Ascending aorta (tissue), 2 donors: ENCODE measurements at regions not wholly inside any gene's neighbourhood (a gene's known extent, or its start where the extent isn't known, plus 50 kb on each side); places are given as distances from the start of the nearest gene placed in this dataset.

Experiments used
- DNase-seq, 2 donors: peaks; one replicate each; pipeline ENCODE4 v3.0.0-alpha.2; 2019; ENCODE audit warnings: low spot score in 2 of 2
- H3K27ac ChIP-seq, 2 donors: fragments of 200-600 bp; sonication (generic); one replicate each; pipeline ENCODE4 v1.5.1; 2016 to 2017; ENCODE audit warnings: mild to moderate bottlenecking in 1 of 2
- H3K27me3 ChIP-seq: fragments of 200-600 bp; sonication (generic); one replicate; pipeline ENCODE4 v1.5.1; 2017
- H3K36me3 ChIP-seq, 2 donors: fragments of 200-600 bp; sonication (generic); one replicate each; pipeline ENCODE4 v1.5.1; 2016
- H3K4me1 ChIP-seq, 2 donors: fragments of 200-600 bp; sonication (generic); one replicate each; pipeline ENCODE4 v1.5.1; 2016 to 2017; ENCODE audit warnings: mild to moderate bottlenecking in 1 of 2
- H3K4me3 ChIP-seq, 2 donors: fragments of 200-600 bp; sonication (generic); one replicate each; pipeline ENCODE4 v1.5.1; 2016 to 2017; ENCODE audit warnings: mild to moderate bottlenecking in 1 of 2
- H3K9me3 ChIP-seq, 2 donors: fragments of 200-600 bp; sonication (generic); one replicate each; pipeline ENCODE4 v1.5.1; 2016
- intact Hi-C: fragments of 100-400 bp; cut with DNase I; formaldehyde crosslinking; loops from one replicate; pipeline ENCODE4 v1.15.1; 2023
- TF ChIP-seq, protein P1 (sequence below), 3 experiments: fragments of 200-600 bp in 2 of 3; fragments of 450-650 bp in 1 of 3; sonication (generic) in 2 of 3; IDR thresholded peaks; one replicate each; pipeline ENCODE4 v1.5.1; 2016 to 2019; ENCODE audit warnings: antibody characterized with exemption in 3 of 3, mild to moderate bottlenecking in 1 of 3, moderate library complexity in 1 of 3

- no peak for DNase-seq
- intact Hi-C loops: no loop called here
- Histone ChIP-seq H3K36me3 (no peaks in the 10 kb centered on the region), H3K27ac (no peak overlapping the region), H3K4me3 (no peak overlapping the region), H3K4me1 (no peaks in the 10 kb centered on the region), H3K9me3 (no peaks in the 10 kb centered on the region), H3K27me3 (no peaks in the 10 kb centered on the region)
- TF ChIP-seq, protein P1, sequence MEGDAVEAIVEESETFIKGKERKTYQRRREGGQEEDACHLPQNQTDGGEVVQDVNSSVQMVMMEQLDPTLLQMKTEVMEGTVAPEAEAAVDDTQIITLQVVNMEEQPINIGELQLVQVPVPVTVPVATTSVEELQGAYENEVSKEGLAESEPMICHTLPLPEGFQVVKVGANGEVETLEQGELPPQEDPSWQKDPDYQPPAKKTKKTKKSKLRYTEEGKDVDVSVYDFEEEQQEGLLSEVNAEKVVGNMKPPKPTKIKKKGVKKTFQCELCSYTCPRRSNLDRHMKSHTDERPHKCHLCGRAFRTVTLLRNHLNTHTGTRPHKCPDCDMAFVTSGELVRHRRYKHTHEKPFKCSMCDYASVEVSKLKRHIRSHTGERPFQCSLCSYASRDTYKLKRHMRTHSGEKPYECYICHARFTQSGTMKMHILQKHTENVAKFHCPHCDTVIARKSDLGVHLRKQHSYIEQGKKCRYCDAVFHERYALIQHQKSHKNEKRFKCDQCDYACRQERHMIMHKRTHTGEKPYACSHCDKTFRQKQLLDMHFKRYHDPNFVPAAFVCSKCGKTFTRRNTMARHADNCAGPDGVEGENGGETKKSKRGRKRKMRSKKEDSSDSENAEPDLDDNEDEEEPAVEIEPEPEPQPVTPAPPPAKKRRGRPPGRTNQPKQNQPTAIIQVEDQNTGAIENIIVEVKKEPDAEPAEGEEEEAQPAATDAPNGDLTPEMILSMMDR (IDR thresholded peaks at IDR 0.05): no peak
Observed at GRCh38 chr18:5619376-5619775, 75.6 kb upstream of the EPB41L3 start.

GRCh38 chr18:5618047-5618688 is 74.4 kb upstream of the EPB41L3 start:
- intact Hi-C loops: no loop called here
- Histone ChIP-seq H3K27ac (no peak overlapping the region), H3K4me3 (no peak overlapping the region)

GRCh38 chr18:5611221-5611620 is 67.4 kb upstream of the EPB41L3 start:
- H3K27me3 ChIP-seq: no peaks in the 10 kb centered on the region
- DNase-seq: no peak
- intact Hi-C loops: no loop called here
- no peak overlapping the region for H3K27ac ChIP-seq
- H3K4me1 ChIP-seq: no peaks in the 10 kb centered on the region
- H3K9me3 ChIP-seq: no peaks in the 10 kb centered on the region
- TF ChIP-seq, protein P1 (IDR thresholded peaks at IDR 0.05): no peak
- H3K4me3 ChIP-seq: no peak overlapping the region
- no peaks in the 10 kb centered on the region for H3K36me3 ChIP-seq

More at GRCh38 chr18:5618047-5618688, 74.4 kb upstream of the EPB41L3 start:
- H3K27me3 ChIP-seq: no peaks in the 10 kb centered on the region
- TF ChIP-seq, protein P1 (IDR thresholded peaks at IDR 0.05): no peak
- H3K9me3 ChIP-seq: no peaks in the 10 kb centered on the region
- DNase-seq: no peak
- no peaks in the 10 kb centered on the region for H3K4me1 ChIP-seq
- H3K36me3 ChIP-seq: no peaks in the 10 kb centered on the region

- no peak overlapping the region for H3K27ac ChIP-seq
- intact Hi-C loops: no loop called here
- TF ChIP-seq, protein P1 (IDR thresholded peaks at IDR 0.05): no peak
Observed at GRCh38 chr18:5608846-5609245, 65.0 kb upstream of the EPB41L3 start.

DNA sequence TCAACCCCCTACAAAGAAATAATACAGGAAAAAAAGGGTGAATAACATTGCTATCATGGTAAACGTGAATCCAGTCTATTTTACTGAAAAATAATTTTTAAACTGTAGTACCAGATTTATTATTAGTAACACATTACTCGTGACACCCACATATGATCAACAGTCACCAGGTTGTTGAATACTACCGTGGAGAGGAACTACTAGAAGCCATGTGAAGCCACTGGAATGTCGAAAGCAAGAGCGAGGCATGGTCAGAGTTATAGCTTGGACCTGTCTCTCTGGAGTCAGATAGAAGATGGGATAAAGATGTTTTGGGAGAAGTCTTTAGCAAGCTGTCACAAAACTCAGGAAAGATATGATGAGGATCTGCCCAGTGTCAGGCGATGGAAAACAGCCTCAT is 63.2 kb upstream of the EPB41L3 start:
- Histone ChIP-seq H3K36me3 (no peaks in the 10 kb centered on the region), H3K4me1 (no peaks in the 10 kb centered on the region), H3K9me3 (no peaks in the 10 kb centered on the region), H3K27me3 (no peaks in the 10 kb centered on the region), H3K27ac (no peak overlapping the region), H3K4me3 (no peak overlapping the region)
- TF ChIP-seq, protein P1 (IDR thresholded peaks at IDR 0.05): no peak
- intact Hi-C loops: no loop called here
- DNase-seq: no peak

More at GRCh38 chr18:5608846-5609245, 65.0 kb upstream of the EPB41L3 start:
- no peaks in the 10 kb centered on the region for H3K36me3 ChIP-seq
- no peak for DNase-seq
- H3K4me1 ChIP-seq: no peaks in the 10 kb centered on the region
- no peaks in the 10 kb centered on the region for H3K9me3 ChIP-seq
- H3K4me3 ChIP-seq: no peak overlapping the region
- no peaks in the 10 kb centered on the region for H3K27me3 ChIP-seq

- TF ChIP-seq, protein P1 (IDR thresholded peaks at IDR 0.05): no peak
- intact Hi-C loops: no loop called here
- Histone ChIP-seq H3K36me3 (no peaks in the 10 kb centered on the region), H3K27ac (no peak overlapping the region), H3K4me3 (no peak overlapping the region), H3K4me1 (no peaks in the 10 kb centered on the region), H3K9me3 (no peaks in the 10 kb centered on the region), H3K27me3 (no peaks in the 10 kb centered on the region)
- no peak for DNase-seq
Observed at GRCh38 chr18:5604778-5605177, 61.0 kb upstream of the EPB41L3 start.
